GM18519 (cell line): ENCODE measurements at regions not wholly inside any gene's neighbourhood (a gene's known extent, or its start where the extent isn't known, plus 50 kb on each side); places are given as distances from the start of the nearest gene placed in this dataset.

ENCODE experiments used
- ATAC-seq: cut with Tn5 transposase; IDR thresholded peaks from one replicate; pipeline ENCODE4 v1.9.1; 2021; ENCODE audit warnings: mild to moderate bottlenecking, moderate library complexity; ENCODE audit not compliant: unreplicated experiment, low FRiP score

- no peak for ATAC-seq
Measured at GRCh38 chr18:75824661-75825060, 397.2 kb upstream of the SMIM21 start.

- no peak for ATAC-seq
Measured at GRCh38 chr18:75823471-75823870, 396.0 kb upstream of the SMIM21 start.

- ATAC-seq = no peak
Measured at GRCh38 chr18:75818383-75818782, 390.9 kb upstream of the SMIM21 start.

- no peak for ATAC-seq
Measured at GRCh38 chr18:75815767-75816166, 388.3 kb upstream of the SMIM21 start.

- ATAC-seq = no peak
Measured at GRCh38 chr18:75812761-75813160, 385.3 kb upstream of the SMIM21 start.

GRCh38 chr18:75810961-75811551 is 383.6 kb upstream of the SMIM21 start:
- no peak for ATAC-seq

GRCh38 chr18:75810516-75810915 is 383.0 kb upstream of the SMIM21 start:
- ATAC-seq = no peak

GRCh38 chr18:75809926-75810255 is 382.4 kb upstream of the SMIM21 start:
- no peak for ATAC-seq

GRCh38 chr18:75809151-75809925 is 381.8 kb upstream of the SMIM21 start:
- no peak for ATAC-seq

- ATAC-seq = no peak
Measured at GRCh38 chr18:75805265-75805664, 377.8 kb upstream of the SMIM21 start.

GRCh38 chr18:75802681-75803080 is 375.2 kb upstream of the SMIM21 start:
- ATAC-seq = no peak

- ATAC-seq = no peak
Measured at GRCh38 chr18:75801178-75801577, 373.7 kb upstream of the SMIM21 start.

GRCh38 chr18:75800331-75800648 is 372.8 kb upstream of the SMIM21 start:
- ATAC-seq = no peak

- no peak for ATAC-seq
Measured at GRCh38 chr18:75799449-75800330, 372.2 kb upstream of the SMIM21 start.

- ATAC-seq = no peak
Measured at GRCh38 chr18:75797046-75797445, 369.5 kb upstream of the SMIM21 start.

GRCh38 chr18:75790796-75791195 is 363.3 kb upstream of the SMIM21 start:
- ATAC-seq = no peak

- no peak for ATAC-seq
Measured at GRCh38 chr18:75790111-75790510, 362.6 kb upstream of the SMIM21 start.

- no peak for ATAC-seq
Measured at GRCh38 chr18:75785834-75786233, 358.3 kb upstream of the SMIM21 start.

GRCh38 chr18:75785206-75785605 is 357.7 kb upstream of the SMIM21 start:
- no peak for ATAC-seq

- ATAC-seq = no peak
Measured at GRCh38 chr18:75784390-75784789, 356.9 kb upstream of the SMIM21 start.

GRCh38 chr18:75783566-75784281 is 356.2 kb upstream of the SMIM21 start:
- no peak for ATAC-seq
